ENCODE measurements at regions not wholly inside any gene's neighbourhood (a gene's known extent, or its start where the extent isn't known, plus 50 kb on each side); places are given as distances from the start of the nearest gene placed in this dataset.

DNA sequence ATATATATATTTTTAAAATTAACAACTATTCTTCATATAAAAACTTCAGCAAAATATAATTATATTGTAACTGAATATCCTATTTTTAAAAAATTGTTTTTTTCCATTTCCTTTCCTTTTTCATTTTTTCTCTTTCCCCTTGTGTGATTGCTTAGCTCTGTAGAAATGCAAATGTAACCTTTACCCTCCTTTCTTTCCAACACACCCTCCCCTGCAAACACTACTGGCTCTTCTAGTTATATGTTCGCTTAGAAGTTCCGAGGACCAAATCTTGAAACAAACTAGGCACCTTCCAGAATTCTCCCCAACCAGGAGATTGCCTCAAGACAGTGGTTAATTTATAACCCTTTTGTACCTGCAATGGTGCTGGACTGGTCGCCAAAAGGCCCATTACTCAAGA, 1980.0 kb upstream of the CDH6 start:
- Histone ChIP-seq H2AFZ (ENCODE audit: low read depth, low read length) (no peak overlapping the region), H3K9me3 (ENCODE audit: control insufficient read depth, low read length) (peaks cover 7% of the 10 kb centered on the region), H2BK15ac (ENCODE audit: low read depth, poor library complexity, severe bottlenecking) (no peak overlapping the region), H3K14ac (ENCODE audit: low read length in 2 of 2) (no peak overlapping the region), H3K27me3 (ENCODE audit: control insufficient read depth in 1 of 2, insufficient read depth in 1 of 2, low read length in 2 of 2) (no peaks in the 10 kb centered on the region), H3K36me3 (ENCODE audit: control insufficient read depth in 1 of 2, insufficient read depth in 2 of 2, low read depth in 1 of 2, low read length in 2 of 2) (no peaks in the 10 kb centered on the region), H3K4me1 (ENCODE audit: control insufficient read depth, insufficient read depth, low read depth, low read length) (no peaks in the 10 kb centered on the region), H3K4me2 (ENCODE audit: low read length, poor library complexity, severe bottlenecking) (no peak overlapping the region), H2BK5ac (ENCODE audit: low read depth, low read length, poor library complexity, severe bottlenecking) (no peak overlapping the region), H3K23ac (ENCODE audit: low read length in 2 of 2) (no peak overlapping the region), H4K8ac (ENCODE audit: low read length) (no peak overlapping the region), H3K27ac (ENCODE audit: low read length, poor library complexity, severe bottlenecking) (no peak overlapping the region), H3K4ac (ENCODE audit: low read depth in 1 of 2, low read length in 2 of 2) (no peak overlapping the region), H3K9ac (ENCODE audit: low read length) (no peak overlapping the region), H2BK120ac (ENCODE audit: low read depth, low read length) (no peak overlapping the region), H3K79me1 (replicated peaks; ENCODE audit: low read length, poor library complexity, severe bottlenecking) (no peaks in the 10 kb centered on the region), H3K4me3 (ENCODE audit: insufficient read depth in 1 of 2, low read depth in 1 of 2, low read length in 2 of 2) (no peak overlapping the region), H2AK5ac (ENCODE audit: low read length, severe bottlenecking) (no peak overlapping the region), H3K18ac (ENCODE audit: low read depth in 1 of 2, low read length in 2 of 2) (no peak overlapping the region), H4K91ac (ENCODE audit: low read length) (no peak overlapping the region), H2BK12ac (ENCODE audit: low read length in 2 of 2) (no peak overlapping the region)
- no peak for DNase-seq
- 89% methylated on average over 3 of the region's 3 CpGs for WGBS

DNA sequence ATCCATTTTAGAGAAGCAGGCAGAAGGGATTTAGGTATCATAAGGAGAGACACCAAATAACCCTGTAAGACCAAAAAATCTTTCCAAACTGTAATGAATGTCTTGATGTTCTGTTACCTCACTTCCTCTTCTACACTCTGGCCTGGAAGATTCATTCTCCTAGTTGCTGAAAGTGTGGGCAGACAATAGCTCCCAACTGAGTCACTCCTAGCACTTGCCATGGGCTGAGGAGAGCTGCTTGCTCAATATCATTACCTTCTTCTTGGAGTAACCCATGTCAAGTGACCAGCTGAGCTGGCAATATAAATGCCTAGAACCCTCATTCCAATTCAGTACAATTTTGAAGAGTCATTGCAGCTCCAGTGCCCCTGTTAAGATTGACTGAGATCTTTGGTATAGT, 1985.5 kb upstream of the CDH6 start:
- Histone ChIP-seq H3K4me3 (ENCODE audit: insufficient read depth in 1 of 2, low read depth in 1 of 2, low read length in 2 of 2) (no peak overlapping the region), H3K14ac (ENCODE audit: low read length in 2 of 2) (no peak overlapping the region), H3K27me3 (ENCODE audit: control insufficient read depth in 1 of 2, insufficient read depth in 1 of 2, low read length in 2 of 2) (no peaks in the 10 kb centered on the region), H3K4me1 (ENCODE audit: control insufficient read depth, insufficient read depth, low read depth, low read length) (no peaks in the 10 kb centered on the region), H3K9me3 (ENCODE audit: control insufficient read depth, low read length) (no peaks in the 10 kb centered on the region), H4K91ac (ENCODE audit: low read length) (no peak overlapping the region), H3K36me3 (ENCODE audit: control insufficient read depth in 1 of 2, insufficient read depth in 2 of 2, low read depth in 1 of 2, low read length in 2 of 2) (no peaks in the 10 kb centered on the region), H2BK120ac (ENCODE audit: low read depth, low read length) (no peak overlapping the region), H3K23ac (ENCODE audit: low read length in 2 of 2) (no peak overlapping the region), H3K18ac (ENCODE audit: low read depth in 1 of 2, low read length in 2 of 2) (no peak overlapping the region), H4K8ac (ENCODE audit: low read length) (no peak overlapping the region), H2BK15ac (ENCODE audit: low read depth, poor library complexity, severe bottlenecking) (no peak overlapping the region), H3K9ac (ENCODE audit: low read length) (no peak overlapping the region), H3K79me1 (replicated peaks; ENCODE audit: low read length, poor library complexity, severe bottlenecking) (no peaks in the 10 kb centered on the region), H2AK5ac (ENCODE audit: low read length, severe bottlenecking) (no peak overlapping the region), H3K27ac (ENCODE audit: low read length, poor library complexity, severe bottlenecking) (no peak overlapping the region), H2AFZ (ENCODE audit: low read depth, low read length) (no peak overlapping the region), H3K4me2 (ENCODE audit: low read length, poor library complexity, severe bottlenecking) (no peak overlapping the region), H3K4ac (ENCODE audit: low read depth in 1 of 2, low read length in 2 of 2) (no peak overlapping the region), H2BK12ac (ENCODE audit: low read length in 2 of 2) (no peak overlapping the region), H2BK5ac (ENCODE audit: low read depth, low read length, poor library complexity, severe bottlenecking) (no peak overlapping the region)
- peak; percentile 5 for DNase-seq

DNA sequence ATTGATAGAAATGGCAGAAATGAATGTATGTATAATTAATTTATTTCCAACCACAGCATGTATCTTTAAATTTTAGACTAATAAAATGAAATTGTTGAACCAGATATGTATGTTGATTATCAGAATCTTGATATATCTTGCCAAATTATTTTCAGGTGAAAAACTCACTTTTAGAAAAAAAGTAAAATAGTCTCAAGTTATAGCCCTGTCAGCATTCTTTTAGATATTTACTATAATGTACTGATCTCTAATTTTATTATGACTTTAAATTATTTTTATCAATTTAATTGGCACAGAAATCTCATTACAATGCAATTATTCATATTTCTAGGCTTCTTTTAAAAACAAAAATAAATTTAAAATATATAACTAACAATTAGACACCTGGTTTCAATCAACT, 1990.4 kb upstream of the CDH6 start:
- Histone ChIP-seq H3K4ac (ENCODE audit: low read depth in 1 of 2, low read length in 2 of 2) (no peak overlapping the region), H2BK120ac (ENCODE audit: low read depth, low read length) (no peak overlapping the region), H3K18ac (ENCODE audit: low read depth in 1 of 2, low read length in 2 of 2) (no peak overlapping the region), H2AK5ac (ENCODE audit: low read length, severe bottlenecking) (no peak overlapping the region), H3K9ac (ENCODE audit: low read length) (no peak overlapping the region), H3K4me3 (ENCODE audit: insufficient read depth in 1 of 2, low read depth in 1 of 2, low read length in 2 of 2) (no peak overlapping the region), H2BK15ac (ENCODE audit: low read depth, poor library complexity, severe bottlenecking) (no peak overlapping the region), H2BK12ac (ENCODE audit: low read length in 2 of 2) (no peak overlapping the region), H3K14ac (ENCODE audit: low read length in 2 of 2) (no peak overlapping the region), H3K79me1 (replicated peaks; ENCODE audit: low read length, poor library complexity, severe bottlenecking) (no peaks in the 10 kb centered on the region), H3K9me3 (ENCODE audit: control insufficient read depth, low read length) (peaks cover 3% of the 10 kb centered on the region), H3K27me3 (ENCODE audit: control insufficient read depth in 1 of 2, insufficient read depth in 1 of 2, low read length in 2 of 2) (no peaks in the 10 kb centered on the region), H3K36me3 (ENCODE audit: control insufficient read depth in 1 of 2, insufficient read depth in 2 of 2, low read depth in 1 of 2, low read length in 2 of 2) (no peaks in the 10 kb centered on the region), H3K4me2 (ENCODE audit: low read length, poor library complexity, severe bottlenecking) (no peak overlapping the region), H4K8ac (ENCODE audit: low read length) (no peak overlapping the region), H2BK5ac (ENCODE audit: low read depth, low read length, poor library complexity, severe bottlenecking) (no peak overlapping the region), H3K23ac (ENCODE audit: low read length in 2 of 2) (no peak overlapping the region), H4K91ac (ENCODE audit: low read length) (no peak overlapping the region), H2AFZ (ENCODE audit: low read depth, low read length) (no peak overlapping the region), H3K27ac (ENCODE audit: low read length, poor library complexity, severe bottlenecking) (no peak overlapping the region), H3K4me1 (ENCODE audit: control insufficient read depth, insufficient read depth, low read depth, low read length) (no peaks in the 10 kb centered on the region)
- no peak for DNase-seq

DNA sequence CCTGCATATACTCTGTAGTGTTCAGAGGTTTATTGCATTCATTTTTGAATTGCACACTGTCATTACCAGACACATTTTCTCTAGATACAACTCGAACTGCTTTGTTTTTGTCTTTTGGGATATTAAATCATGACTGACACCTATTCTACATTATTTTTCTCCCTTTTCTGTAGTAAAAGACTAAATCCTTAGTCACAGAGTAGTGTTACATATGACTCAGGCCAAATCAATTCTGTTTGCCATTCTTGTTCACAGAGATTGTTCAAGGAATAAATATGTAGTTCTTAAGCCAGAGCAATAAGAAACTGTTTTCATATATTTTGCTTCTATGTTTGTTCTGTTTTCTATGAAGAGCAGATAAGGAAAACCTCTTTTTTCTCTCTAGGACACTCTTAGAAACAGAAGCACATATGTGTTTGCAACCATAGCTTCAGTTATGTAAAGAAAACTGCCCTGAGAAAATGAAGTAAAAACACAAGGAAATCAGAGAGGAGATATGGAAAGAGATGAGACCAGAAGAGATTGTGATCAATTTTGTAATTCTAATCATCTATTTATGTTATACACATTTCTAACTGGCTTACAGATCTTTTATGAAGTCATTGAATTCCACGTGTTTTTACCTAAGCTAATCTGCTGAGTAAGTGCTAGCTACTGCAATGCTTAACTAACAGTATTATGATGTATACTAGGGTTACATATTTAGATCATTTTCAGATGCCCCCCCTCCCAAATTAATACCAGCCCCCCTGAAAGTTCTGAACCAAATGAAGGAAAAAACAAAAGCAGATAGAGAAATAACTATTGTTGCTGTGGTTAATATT, 1995.6 kb upstream of the CDH6 start:
- H3K4me2 ChIP-seq (ENCODE audit: low read length, poor library complexity, severe bottlenecking) = no peak overlapping the region
- peak; percentile 3 for DNase-seq

More for the DNA sequence above, 1995.6 kb upstream of the CDH6 start:
- Histone ChIP-seq H3K4me1 (ENCODE audit: control insufficient read depth, insufficient read depth, low read depth, low read length) (no peaks in the 10 kb centered on the region), H3K36me3 (ENCODE audit: control insufficient read depth in 1 of 2, insufficient read depth in 2 of 2, low read depth in 1 of 2, low read length in 2 of 2) (no peaks in the 10 kb centered on the region), H2BK12ac (ENCODE audit: low read length in 2 of 2) (no peak overlapping the region), H2BK15ac (ENCODE audit: low read depth, poor library complexity, severe bottlenecking) (no peak overlapping the region), H3K14ac (ENCODE audit: low read length in 2 of 2) (no peak overlapping the region), H2BK120ac (ENCODE audit: low read depth, low read length) (no peak overlapping the region), H3K18ac (ENCODE audit: low read depth in 1 of 2, low read length in 2 of 2) (no peak overlapping the region), H3K79me1 (replicated peaks; ENCODE audit: low read length, poor library complexity, severe bottlenecking) (no peaks in the 10 kb centered on the region), H3K27me3 (ENCODE audit: control insufficient read depth in 1 of 2, insufficient read depth in 1 of 2, low read length in 2 of 2) (no peaks in the 10 kb centered on the region), H2AK5ac (ENCODE audit: low read length, severe bottlenecking) (no peak overlapping the region), H2AFZ (ENCODE audit: low read depth, low read length) (no peak overlapping the region), H3K23ac (ENCODE audit: low read length in 2 of 2) (no peak overlapping the region), H2BK5ac (ENCODE audit: low read depth, low read length, poor library complexity, severe bottlenecking) (no peak overlapping the region), H3K4ac (ENCODE audit: low read depth in 1 of 2, low read length in 2 of 2) (no peak overlapping the region), H3K4me3 (ENCODE audit: insufficient read depth in 1 of 2, low read depth in 1 of 2, low read length in 2 of 2) (no peak overlapping the region), H3K9me3 (ENCODE audit: control insufficient read depth, low read length) (peaks cover 3% of the 10 kb centered on the region), H4K8ac (ENCODE audit: low read length) (no peak overlapping the region), H3K27ac (ENCODE audit: low read length, poor library complexity, severe bottlenecking) (peak overlapping the region; percentile 5), H4K91ac (ENCODE audit: low read length) (no peak overlapping the region), H3K9ac (ENCODE audit: low read length) (no peak overlapping the region)
- WGBS = no CpG with 5 or more reads among the region's 2 CpGs
